GM19467 (cell line): ENCODE measurements at regions not wholly inside any gene's neighbourhood (a gene's known extent, or its start where the extent isn't known, plus 50 kb on each side); places are given as distances from the start of the nearest gene placed in this dataset.

Experiments used
- ATAC-seq: cut with Tn5 transposase; IDR thresholded peaks from one replicate; pipeline ENCODE4 v1.9.1; 2021; ENCODE audit warnings: mild to moderate bottlenecking, moderate library complexity; ENCODE audit not compliant: unreplicated experiment

DNA sequence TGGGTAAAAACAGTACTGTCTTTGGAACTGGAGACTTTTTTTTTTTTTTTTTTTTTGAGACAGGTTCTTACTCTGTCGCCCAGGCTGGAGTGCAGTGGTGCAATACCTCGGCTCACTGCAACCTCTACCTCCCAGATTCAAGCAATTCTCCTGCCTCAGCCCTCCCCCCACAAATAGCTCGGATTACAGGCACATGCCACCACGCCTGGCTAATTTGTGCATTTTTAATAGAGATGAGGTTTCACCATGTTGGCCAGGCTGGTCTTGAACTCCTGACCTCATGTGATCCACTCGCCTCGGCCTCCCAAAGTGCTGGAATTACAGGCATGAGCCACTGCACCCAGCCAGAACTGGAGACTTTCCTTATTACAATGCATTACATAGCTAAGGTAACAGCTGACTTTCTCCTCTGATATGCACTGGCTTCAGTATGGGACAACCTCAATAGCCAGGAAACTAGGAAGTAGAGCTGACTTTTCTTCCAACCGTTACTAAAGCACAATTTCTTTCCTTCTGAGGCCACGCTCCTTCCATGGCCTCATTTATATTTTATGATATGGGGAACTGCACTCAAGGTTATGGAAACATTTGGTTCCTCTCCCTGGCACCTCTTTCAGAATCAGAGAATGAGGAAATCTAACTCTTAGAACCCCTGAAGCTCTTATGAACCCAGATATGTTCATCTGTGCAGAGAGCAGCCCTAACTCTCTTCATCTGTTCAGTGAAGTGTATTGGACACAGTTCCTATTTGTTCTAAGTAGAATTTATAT lies 53.5 kb upstream of the FAM9B start:
- no peak for ATAC-seq

DNA sequence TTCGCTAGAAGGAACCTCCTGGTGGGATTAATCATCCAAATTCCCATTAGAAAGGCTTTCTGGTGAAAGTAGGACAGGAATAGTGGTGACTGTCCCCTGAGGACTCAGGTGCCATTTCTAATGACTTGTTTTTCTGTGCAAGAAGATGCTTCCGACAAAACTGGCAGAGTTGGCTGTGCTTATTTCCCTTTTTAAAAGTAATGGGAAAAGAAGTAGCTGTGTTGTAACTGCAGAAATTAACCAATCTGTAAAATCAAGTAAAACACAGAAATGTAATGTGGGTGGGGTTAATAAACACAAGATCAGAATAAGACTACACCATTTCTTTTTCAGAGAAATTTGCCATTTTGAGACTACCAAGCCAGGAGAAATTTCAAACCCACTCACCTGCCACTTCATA lies 55.0 kb upstream of the FAM9B start:
- ATAC-seq: no peak

DNA sequence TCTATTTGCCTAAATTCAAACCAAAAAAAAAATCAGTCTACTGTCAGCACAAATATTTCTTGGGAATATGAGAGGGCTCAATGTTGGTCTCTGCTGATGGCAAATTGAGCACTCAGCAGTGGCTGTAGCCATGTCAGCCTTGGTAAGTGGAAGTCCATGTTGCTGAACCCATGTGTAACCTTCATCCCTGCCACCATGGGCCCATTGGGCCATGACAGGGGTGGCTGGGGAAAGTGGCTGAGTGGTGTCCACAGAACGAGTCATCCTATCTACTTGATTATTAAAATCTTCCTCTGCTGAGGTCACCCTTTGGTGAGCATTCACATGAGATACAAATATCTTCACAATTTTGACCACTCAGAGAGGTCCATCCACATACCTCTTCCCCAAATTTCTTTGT lies 56.8 kb upstream of the FAM9B start:
- no peak for ATAC-seq

DNA sequence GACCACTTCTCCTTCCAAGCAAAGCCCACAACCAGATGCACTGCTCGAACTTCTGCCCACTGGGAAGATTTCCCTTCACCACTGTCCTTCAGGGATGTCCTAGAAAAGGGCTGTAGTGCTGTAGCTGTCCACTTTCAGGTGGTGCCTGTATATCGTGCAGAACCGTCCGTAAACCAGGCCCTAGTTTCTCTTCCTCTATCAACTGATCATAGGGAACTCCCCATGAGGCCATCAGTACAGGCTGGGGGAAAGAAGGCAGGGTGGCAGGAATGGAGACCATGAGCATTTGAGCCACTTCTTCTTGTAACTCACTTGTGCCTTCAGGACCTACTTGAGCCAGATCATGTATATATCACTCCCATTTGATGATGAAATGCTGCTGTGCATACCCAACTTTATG lies 57.3 kb upstream of the FAM9B start:
- ATAC-seq: no peak

DNA sequence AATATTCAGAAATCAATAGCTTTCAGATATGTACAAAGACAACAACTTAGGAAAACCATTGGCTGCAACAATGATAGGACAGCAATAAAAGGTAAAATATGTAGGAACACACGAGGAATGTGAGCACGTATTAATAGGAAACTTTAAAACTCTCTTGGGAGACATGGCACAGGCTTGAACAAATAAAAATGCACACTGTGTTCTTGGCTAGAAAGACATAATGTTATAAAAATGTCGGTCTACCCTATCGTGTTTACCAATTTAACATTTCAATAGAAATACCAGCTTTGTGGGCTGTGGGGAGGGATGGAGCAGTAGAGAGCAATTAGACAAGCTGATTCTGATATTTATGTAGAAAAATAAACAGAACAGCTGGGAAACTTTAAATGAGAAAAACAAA lies 69.0 kb upstream of the FAM9B start:
- no peak for ATAC-seq

DNA sequence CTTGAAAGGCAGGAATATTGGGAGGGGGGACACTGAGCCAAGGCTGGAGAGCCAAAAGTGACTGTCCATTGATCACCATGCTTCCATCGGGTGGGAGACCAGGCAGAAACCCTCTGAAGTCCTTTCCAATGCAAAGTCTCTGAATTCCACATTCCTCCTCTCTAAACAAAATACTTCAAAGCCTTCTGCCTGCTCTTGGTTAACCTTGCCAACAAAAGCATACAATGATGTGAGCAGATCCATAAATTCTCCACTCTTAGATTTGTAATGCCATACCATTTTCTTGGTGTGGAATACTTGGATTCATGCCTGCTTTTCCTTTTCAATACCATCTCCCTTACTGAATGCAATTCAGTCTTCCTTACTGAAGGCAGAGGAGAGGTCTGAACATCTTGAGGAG lies 74.1 kb upstream of the FAM9B start:
- no peak for ATAC-seq

DNA sequence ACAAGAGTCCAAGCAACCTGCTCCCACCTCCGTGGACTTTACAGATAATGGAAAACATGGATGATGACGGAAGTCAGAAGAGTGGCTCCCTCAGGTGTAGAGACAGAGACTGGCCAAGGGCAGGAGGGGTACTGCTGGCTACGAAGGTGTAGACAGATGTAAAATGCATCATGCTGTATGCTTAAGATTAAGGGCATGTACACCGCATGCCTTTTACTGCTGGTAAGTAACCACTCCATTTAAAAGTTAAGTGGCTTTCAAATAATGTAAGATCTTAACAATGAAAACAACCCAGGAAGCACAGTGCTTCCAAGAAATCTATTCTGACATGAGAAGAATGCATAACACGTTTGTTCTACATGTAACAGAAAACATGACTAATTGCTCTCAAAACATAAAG lies 76.9 kb upstream of the FAM9B start:
- no peak for ATAC-seq

DNA sequence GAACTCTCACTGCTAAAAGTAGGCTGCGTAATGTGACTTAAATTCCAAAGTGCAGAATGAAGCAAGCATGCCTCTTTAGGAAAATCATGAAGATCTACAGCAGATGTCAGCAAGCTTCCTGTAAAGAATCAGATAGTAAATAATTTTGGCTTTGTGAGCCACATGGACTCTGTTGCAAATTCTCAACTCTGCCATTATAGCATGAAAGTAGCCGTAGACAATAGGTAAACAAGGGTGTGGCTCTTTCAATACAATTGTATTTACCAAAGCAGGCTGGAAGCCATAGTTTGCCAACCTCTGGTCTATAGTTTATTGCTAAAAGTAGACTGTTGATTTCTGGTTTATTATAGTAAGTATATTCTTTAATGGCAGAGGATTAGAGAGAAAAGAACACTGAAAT lies 80.3 kb upstream of the FAM9B start:
- ATAC-seq: no peak

DNA sequence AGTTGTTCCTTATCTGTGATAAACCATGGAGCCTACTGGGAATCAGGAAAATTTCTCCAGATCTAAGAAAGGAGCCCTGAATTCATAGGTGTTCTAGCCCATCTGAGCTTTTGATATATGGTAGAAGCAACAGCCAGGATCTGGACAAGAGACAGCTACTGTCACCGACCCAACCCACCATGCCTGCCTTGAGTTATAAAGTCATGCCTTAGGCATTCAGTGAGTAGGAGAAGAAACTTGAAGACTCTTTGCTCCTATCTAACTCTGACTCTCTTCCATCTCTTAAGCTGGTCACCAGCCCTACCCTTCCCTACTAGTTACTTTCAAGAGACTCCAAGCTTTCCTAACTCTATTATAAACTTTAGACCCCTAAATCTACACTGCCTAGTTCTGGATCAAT lies 83.9 kb upstream of the FAM9B start:
- no peak for ATAC-seq

DNA sequence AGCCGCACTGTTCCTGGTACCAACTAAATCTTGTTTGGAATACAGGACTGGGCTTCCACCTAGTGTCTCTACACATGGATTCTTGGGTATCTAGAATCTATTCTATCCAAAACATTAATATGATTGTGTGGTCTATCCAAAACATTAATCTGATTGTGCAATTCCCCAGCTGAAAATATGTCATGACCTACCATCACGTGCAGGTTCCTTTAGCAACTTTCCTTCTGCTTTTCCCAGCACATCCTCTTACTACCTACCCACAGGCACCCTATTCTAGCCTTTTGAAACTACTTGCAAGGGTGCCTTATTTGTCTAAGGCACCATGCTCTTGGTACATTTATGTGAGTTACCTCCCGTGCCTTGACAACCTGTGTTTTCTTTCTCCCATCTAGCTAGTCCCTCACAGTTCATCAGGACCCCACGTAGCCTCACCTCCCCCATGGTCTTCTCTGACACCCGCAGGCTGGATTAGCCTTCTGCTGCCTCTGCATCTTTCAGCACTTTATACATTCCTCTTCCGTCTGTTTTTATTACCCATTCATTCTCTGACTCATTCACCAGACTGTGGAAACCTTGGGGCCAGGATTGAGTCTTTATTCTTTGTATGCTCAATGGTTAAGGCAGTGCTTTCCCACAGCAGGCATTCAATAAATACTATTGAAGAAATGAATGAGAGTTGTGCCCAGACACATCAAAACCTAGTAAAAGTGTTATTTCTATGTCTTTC lies 88.8 kb upstream of the FAM9B start:
- no peak for ATAC-seq

DNA sequence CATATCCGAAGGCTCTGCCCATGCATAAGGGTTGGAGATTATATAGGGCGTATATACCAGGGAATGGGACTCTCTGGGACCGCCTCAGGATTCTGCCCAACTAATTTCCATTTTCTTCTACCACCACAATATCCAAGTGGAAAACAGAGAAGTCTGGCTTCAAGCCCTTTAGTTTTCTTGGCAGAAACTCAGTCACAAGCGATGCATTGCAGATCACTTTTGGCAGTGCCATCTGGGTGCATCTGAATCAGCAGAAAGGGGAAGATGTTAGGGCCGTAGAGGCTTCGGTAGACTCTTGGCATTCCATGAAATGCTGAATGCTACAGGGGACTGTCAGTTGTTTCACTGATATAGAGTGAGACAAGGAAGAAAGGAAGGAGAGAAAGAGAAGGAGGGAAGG lies 94.1 kb upstream of the FAM9B start:
- ATAC-seq: no peak

DNA sequence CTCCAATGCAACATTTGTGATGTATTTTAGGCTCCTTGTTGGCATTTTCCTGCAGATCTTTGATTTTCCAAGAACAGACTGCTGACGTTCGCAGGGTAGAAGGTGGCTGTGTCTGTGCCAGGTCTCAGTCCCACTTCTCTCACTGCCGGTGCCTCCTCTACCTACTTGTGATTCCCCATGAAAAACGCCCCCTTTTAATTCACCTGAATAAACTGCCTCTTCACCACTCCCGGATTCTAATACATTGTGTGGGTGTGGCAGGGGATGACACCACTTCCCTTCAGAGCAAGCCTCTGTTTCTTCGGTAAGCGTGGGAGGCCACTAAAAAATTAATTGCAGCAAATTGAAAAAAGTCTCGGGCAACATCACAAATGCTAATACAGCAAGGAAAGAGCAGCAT lies 96.1 kb upstream of the FAM9B start:
- ATAC-seq: no peak

DNA sequence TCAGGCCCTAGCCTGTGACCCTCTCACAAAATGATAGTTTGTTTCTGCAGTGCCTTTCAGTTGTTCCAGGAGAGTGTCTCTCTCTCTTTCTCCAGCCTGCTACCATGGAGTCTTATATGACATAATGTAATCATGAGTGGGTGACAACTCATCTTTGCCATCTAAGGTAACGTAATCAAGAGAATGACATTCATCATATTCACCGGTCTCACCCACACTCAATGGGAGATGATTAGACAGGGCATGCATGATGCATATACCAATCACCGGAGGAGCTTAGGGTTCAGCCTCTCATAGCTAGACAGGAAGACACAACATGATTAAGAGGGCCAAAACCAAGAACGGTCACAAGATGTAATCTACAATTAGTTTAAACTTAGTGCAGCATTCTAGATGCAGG lies 97.1 kb upstream of the FAM9B start:
- ATAC-seq: no peak

DNA sequence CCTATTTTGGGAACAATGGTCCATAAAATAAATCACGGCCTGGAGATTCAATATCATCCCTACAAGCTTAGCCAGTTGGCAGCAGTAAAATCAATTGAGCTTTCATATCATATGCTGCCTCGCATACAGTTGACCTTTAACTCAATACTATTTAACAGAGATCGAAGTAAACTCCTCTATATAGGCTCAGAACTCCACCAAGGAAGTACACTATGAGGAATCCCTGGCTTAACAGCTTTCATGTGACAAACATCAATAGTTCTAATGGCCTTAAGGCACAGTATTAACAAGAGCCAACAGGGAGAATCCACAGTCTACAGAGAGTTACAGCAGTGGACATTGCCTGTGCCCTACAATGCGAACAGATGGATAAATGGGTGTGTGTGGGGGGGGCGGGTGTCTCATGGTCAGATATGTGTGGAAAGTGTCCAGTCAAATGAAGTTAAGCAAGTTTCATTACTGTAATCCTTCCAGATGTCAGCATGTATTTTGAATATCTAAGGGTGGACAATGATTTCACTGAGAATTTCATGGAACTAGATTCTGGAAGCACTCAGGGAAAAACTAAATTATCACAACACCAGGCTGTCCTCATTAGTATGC lies 98.2 kb upstream of the FAM9B start:
- no peak for ATAC-seq

DNA sequence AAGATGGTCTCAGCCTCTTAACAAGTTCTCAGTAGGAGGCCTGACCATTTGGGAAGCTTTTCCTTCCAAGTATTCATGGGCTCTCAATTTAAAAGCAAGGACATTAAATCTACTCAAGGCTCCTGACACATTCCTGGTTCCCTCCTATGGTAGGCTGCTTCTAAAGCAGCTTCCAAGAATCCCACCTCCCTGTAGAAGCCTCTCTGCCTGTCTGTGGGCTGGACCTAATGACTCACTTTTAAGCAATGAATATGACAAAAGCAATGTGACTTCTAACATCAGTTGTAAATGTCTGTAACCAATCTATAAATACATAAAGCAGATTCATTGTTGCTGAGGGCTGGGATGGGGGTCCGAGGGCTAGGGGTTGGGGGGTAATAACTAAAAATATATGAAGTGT lies 99.5 kb upstream of the FAM9B start:
- no peak for ATAC-seq

DNA sequence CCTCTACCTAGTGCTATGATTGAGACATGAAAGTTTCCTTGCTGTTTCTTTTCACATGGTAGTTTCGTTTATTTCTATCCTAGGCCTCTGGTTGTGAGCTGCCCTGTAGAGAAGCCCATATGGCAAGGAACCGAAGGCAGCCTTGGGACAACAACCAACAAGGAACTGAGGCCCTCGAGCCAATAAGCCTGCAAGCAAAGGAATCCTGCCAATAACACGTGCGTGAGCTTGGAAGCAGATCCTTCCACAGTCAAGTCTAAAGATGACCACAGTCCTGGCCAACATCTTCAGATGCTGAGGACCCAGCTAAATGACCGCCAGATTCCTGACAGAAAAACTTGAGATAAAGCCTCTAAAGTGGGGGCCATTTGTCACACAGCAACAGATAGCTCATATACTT lies 100.4 kb upstream of the FAM9B start:
- ATAC-seq: no peak

DNA sequence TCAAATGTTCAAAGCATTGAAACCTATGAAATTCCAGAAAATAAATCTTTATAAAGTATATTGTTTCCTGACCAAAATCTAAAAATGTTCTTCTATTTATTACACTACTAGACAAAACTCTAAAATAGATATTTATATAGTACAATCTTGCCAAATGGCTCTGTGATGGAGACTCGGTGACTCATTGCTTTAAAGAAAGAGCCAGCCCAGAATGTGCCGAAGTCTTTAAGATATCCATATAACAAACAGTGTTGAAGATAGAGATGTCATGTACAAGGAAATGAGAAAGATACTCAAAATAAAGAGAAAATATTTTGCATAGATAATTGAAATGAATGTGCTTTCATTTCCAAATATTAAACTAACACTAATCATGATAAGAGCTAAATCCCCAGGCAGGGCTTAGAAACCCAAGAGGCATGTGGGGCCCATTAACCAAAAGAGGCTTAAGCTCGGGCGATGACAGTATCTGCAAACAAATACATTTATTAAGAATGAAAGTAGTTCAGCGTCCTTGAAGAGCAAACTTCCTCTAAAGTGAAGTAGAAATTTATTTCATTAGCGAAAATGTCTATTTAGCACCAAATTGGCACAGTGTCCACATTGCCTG lies 102.1 kb upstream of the FAM9B start:
- ATAC-seq: no peak

DNA sequence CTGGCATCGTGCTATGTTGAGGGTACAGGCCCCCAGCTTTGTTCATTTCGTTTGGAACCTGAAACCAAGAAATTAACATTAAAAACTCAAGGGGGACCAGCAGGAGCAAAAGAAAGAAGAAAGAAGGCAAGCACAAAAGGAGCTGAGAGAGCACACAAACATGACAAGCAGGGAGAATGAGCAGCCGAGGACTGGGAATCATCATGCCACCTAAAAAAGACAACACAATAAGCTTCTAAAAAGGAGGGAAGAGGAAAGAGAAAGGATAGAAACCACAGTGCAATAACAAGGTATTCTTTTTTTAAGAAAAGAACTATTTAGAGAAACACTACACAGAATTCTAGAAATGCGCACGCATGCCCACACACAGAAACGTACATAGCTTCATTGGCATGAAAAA lies 103.2 kb upstream of the FAM9B start:
- ATAC-seq: no peak

DNA sequence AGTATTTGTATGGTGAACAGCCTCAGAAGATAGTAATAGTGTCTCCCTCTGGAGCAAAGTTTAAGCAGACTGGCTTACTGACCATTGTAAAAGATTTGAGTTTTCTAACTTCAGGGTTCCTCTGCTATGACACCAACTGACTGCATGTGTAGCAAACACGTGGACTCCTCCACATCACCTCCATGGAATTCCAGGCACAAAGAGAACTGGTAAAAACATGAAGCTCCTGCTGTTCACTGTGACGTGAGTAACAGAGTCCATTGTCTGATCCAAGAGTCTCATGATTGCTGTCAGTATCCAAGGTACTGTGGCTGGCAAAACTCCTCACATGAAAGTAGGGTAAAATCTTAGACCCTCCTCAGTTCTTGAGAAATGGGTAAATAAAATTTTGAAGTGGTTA lies 107.6 kb upstream of the FAM9B start:
- no peak for ATAC-seq

DNA sequence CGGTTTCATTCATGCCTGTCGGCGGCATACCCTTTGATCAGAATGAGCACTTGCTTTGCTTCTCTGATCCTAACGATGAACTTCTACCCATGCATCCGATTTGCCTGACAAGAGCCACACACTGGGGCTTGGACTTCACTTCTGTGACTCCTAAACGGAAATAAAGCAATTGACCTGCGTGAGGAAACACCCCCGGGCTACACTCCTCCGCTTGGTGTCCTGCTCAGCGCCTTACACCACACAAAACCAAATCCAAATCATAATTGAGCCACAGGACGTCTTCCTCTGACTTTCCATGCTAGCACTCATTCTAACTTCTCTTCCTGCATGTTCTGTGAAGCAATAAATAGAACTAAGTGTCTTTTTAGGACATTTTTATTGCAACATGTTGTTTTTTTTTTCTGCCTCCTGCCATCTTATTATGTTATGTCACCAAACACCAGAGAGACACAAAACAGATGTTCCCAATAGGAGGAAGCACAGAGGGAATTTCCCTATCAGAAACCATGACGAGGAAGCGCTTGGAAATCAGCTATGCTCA lies 110.8 kb upstream of the FAM9B start:
- no peak for ATAC-seq

DNA sequence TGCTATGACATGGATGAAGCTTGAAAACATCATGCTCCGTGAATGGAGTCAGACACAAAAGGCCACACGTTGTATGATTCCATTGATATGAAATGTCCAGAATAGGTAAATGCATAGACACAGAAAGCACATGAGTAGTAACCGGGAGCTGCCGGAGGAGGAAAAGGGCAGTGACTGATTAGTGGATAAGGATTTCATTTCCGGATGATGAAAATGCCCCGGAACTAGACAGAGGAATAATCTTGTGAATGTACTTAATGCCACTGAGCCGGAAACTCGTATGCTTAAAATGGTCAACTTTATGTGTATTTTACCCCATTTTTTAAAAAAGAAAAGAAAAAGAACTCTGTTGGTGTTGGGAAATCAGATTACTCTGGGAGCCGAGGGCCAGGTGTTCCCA lies 112.7 kb upstream of the FAM9B start:
- no peak for ATAC-seq

DNA sequence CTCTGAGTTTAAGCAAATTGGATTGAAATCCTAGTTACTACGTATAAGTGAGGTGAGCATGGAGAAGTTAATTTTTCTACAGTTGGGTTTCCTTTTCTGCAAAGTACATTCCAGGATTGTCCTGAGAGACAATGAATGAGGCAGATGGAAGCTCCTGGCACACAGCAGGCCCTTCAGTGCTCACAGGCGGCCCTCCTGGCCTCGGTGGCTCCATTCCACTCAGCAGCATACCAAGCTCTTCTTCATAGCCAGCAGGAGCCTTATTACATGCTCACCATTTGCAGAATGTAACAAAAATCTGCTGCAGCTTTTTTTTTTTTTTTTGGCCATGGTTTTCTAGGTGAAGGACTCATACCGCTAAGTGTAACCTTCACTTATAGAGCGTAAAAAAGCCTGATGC lies 113.2 kb upstream of the FAM9B start:
- no peak for ATAC-seq
